ENCODE measurements at regions not wholly inside any gene's neighbourhood (a gene's known extent, or its start where the extent isn't known, plus 50 kb on each side); places are given as distances from the start of the nearest gene placed in this dataset.

DNA sequence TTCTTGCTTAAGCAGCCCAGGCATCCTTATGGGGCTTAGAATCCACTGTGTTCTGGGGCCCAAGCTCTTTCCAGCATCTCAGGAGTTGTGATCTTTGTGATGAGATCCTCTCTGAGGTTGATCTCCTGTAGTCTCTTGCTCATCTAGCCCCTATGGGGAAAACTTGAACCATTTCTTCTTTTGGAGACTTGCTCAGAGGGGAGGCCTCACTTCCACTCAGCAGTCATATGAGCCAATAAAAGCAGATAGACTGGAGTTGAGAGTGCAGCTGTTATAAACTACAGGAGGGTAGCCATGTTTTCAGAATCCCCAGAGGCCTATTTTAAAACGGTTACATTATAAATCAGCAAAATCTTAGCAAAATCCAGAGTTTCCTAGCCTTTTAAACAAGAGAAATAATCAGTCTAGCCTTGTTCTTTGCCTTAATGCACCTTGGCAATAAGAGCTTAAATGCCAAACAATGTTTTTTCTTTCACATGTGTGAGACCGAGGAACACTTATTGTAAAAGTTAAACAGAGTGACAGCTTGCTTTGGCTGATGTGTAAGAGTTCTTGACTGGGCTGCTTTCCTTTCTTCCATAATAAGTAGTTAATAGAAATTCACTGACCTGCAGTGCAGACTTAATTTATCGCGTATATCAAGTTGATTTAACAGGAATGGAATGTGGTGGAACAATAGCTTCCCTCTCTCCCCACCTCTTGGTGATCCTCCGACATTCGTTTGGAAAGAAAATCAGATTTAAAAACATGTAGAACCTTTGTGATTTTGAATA, 168.3 kb downstream of the NEDD1 start:
- Histone ChIP-seq H3K9ac (ENCODE audit: low read length) (no peak overlapping the region), H3K9me2 (ENCODE audit: insufficient read depth) (no peaks in the 10 kb centered on the region), H3K36me3 (ENCODE audit: control insufficient read depth in 1 of 2, insufficient read depth in 2 of 2, low read length in 2 of 2) (no peaks in the 10 kb centered on the region), H3K4me3 (replicated peaks in 1 of 2; ENCODE audit: low read depth in 1 of 2, low read length in 2 of 2) (no peak overlapping the region), H3K4me2 (ENCODE audit: low read length) (no peak overlapping the region), H2AFZ (ENCODE audit: low read depth, low read length, poor library complexity, severe bottlenecking) (no peak overlapping the region), H3K79me2 (ENCODE audit: insufficient read depth, low read length) (no peaks in the 10 kb centered on the region), H3K27ac (ENCODE audit: low read depth, low read length) (no peak overlapping the region), H3K4me1 (ENCODE audit: control insufficient read depth in 1 of 2, insufficient read depth in 2 of 2, low read length in 2 of 2) (no peaks in the 10 kb centered on the region), H4K20me1 (ENCODE audit: insufficient read depth) (no peaks in the 10 kb centered on the region), H3K9me3 (ENCODE audit: control insufficient read depth in 1 of 2, insufficient read depth in 1 of 2, low read depth in 1 of 2, low read length in 2 of 2) (no peaks in the 10 kb centered on the region), H3K27me3 (ENCODE audit: insufficient read depth, low read length) (0 out of 2 replicates have a peak, but pooled peaks cover 3% of the 10 kb centered on the region)
- BruUV-seq (replicated peaks): no TSS peak
- CTCF ChIA-PET: no interaction called here
- TF ChIP-seq ZFX (IDR thresholded peaks at IDR 0.05): no peak
- no peak for TF ChIP-seq ELF1 (IDR thresholded peaks at IDR 0.05; ENCODE audit: borderline replicate concordance, low read depth)
- TF ChIP-seq ZNF274 (IDR thresholded peaks at IDR 0.05; ENCODE audit: low read depth, low read length): no peak
- TF ChIP-seq CEBPB (IDR thresholded peaks at IDR 0.05; ENCODE audit: low read depth): no peak
- TF ChIP-seq, protein P1, sequence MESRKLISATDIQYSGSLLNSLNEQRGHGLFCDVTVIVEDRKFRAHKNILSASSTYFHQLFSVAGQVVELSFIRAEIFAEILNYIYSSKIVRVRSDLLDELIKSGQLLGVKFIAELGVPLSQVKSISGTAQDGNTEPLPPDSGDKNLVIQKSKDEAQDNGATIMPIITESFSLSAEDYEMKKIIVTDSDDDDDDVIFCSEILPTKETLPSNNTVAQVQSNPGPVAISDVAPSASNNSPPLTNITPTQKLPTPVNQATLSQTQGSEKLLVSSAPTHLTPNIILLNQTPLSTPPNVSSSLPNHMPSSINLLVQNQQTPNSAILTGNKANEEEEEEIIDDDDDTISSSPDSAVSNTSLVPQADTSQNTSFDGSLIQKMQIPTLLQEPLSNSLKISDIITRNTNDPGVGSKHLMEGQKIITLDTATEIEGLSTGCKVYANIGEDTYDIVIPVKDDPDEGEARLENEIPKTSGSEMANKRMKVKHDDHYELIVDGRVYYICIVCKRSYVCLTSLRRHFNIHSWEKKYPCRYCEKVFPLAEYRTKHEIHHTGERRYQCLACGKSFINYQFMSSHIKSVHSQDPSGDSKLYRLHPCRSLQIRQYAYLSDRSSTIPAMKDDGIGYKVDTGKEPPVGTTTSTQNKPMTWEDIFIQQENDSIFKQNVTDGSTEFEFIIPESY (IDR thresholded peaks at IDR 0.05; ENCODE audit: extremely low read depth, insufficient replicate concordance, low read length): no peak
- no peak for TF ChIP-seq SIN3A (IDR thresholded peaks at IDR 0.05; ENCODE audit: low read depth)
- TF ChIP-seq TCF7L2 (IDR thresholded peaks at IDR 0.05; ENCODE audit: borderline replicate concordance, extremely low read depth, insufficient read depth, insufficient read length): no peak
- no peak for TF ChIP-seq CBX3 (IDR thresholded peaks at IDR 0.05; ENCODE audit: low read depth)
- no peak for TF ChIP-seq SRF (IDR thresholded peaks at IDR 0.05; ENCODE audit: low read depth)
- no peak for TF ChIP-seq FOSL1 (IDR thresholded peaks at IDR 0.05; ENCODE audit: low read depth)
- TF ChIP-seq EGR1 (IDR thresholded peaks at IDR 0.05; ENCODE audit: low read depth): no peak
- TF ChIP-seq, protein P2, sequence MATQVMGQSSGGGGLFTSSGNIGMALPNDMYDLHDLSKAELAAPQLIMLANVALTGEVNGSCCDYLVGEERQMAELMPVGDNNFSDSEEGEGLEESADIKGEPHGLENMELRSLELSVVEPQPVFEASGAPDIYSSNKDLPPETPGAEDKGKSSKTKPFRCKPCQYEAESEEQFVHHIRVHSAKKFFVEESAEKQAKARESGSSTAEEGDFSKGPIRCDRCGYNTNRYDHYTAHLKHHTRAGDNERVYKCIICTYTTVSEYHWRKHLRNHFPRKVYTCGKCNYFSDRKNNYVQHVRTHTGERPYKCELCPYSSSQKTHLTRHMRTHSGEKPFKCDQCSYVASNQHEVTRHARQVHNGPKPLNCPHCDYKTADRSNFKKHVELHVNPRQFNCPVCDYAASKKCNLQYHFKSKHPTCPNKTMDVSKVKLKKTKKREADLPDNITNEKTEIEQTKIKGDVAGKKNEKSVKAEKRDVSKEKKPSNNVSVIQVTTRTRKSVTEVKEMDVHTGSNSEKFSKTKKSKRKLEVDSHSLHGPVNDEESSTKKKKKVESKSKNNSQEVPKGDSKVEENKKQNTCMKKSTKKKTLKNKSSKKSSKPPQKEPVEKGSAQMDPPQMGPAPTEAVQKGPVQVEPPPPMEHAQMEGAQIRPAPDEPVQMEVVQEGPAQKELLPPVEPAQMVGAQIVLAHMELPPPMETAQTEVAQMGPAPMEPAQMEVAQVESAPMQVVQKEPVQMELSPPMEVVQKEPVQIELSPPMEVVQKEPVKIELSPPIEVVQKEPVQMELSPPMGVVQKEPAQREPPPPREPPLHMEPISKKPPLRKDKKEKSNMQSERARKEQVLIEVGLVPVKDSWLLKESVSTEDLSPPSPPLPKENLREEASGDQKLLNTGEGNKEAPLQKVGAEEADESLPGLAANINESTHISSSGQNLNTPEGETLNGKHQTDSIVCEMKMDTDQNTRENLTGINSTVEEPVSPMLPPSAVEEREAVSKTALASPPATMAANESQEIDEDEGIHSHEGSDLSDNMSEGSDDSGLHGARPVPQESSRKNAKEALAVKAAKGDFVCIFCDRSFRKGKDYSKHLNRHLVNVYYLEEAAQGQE (IDR thresholded peaks at IDR 0.05; ENCODE audit: low read depth): no peak
- TF ChIP-seq POLR2A (IDR thresholded peaks at IDR 0.05; ENCODE audit: borderline replicate concordance, extremely low read depth, insufficient read depth, insufficient read length): no peak
- no peak for TF ChIP-seq SP1 (IDR thresholded peaks at IDR 0.05; ENCODE audit: low read depth)
- no peak for TF ChIP-seq EZH2phosphoT487 (IDR thresholded peaks at IDR 0.05; ENCODE audit: borderline replicate concordance)
- TF ChIP-seq, protein P3, sequence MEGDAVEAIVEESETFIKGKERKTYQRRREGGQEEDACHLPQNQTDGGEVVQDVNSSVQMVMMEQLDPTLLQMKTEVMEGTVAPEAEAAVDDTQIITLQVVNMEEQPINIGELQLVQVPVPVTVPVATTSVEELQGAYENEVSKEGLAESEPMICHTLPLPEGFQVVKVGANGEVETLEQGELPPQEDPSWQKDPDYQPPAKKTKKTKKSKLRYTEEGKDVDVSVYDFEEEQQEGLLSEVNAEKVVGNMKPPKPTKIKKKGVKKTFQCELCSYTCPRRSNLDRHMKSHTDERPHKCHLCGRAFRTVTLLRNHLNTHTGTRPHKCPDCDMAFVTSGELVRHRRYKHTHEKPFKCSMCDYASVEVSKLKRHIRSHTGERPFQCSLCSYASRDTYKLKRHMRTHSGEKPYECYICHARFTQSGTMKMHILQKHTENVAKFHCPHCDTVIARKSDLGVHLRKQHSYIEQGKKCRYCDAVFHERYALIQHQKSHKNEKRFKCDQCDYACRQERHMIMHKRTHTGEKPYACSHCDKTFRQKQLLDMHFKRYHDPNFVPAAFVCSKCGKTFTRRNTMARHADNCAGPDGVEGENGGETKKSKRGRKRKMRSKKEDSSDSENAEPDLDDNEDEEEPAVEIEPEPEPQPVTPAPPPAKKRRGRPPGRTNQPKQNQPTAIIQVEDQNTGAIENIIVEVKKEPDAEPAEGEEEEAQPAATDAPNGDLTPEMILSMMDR (IDR thresholded peaks at IDR 0.05 in 2 of 3, conservative IDR thresholded peaks at IDR 0.05 in 1 of 3; ENCODE audit: borderline replicate concordance in 1 of 3, insufficient read depth in 1 of 3, low read depth in 2 of 3, low read length in 2 of 3): no peak
- TF ChIP-seq, protein P4, sequence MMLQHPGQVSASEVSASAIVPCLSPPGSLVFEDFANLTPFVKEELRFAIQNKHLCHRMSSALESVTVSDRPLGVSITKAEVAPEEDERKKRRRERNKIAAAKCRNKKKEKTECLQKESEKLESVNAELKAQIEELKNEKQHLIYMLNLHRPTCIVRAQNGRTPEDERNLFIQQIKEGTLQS (IDR thresholded peaks at IDR 0.05): no peak
- TF ChIP-seq, protein P5, sequence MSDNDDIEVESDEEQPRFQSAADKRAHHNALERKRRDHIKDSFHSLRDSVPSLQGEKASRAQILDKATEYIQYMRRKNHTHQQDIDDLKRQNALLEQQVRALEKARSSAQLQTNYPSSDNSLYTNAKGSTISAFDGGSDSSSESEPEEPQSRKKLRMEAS (IDR thresholded peaks at IDR 0.05): no peak
- TF ChIP-seq YY1 (IDR thresholded peaks at IDR 0.05; ENCODE audit: extremely low read depth, insufficient replicate concordance, low read depth, low read length): no peak
- no peak for TF ChIP-seq EZH2 (IDR thresholded peaks at IDR 0.05)
- no peak for DNase-seq (ENCODE audit: low read depth, low spot score)
- intact Hi-C loops (cut with micrococcal nuclease): no loop called here
- no peak for ATAC-seq
- RAD21 ChIA-PET (ENCODE audit: low non-redundant PET in 1 of 2, low total read pairs in 2 of 2, uncharacterized antibody in 2 of 2, unreplicated experiment in 2 of 2): no interaction called here
- POLR2A ChIA-PET: no interaction called here

Measured in HCT116 (cell line).